Stomach (tissue), 4 donors: ENCODE measurements at regions not wholly inside any gene's neighbourhood (a gene's known extent, or its start where the extent isn't known, plus 50 kb on each side); places are given as distances from the start of the nearest gene placed in this dataset.
"Not testable (repeated sequence)": the region's sequence is repeated elsewhere in the genome, so short reads cannot be mapped to it uniquely, and the experiment has no call there.

Source experiments
- POLR2AphosphoS5 ChIP-seq, 3 donors: sonication (generic); formaldehyde crosslinking; IDR thresholded peaks; one replicate each; pipeline ENCODE4 v1.6.1; 2016; ENCODE audit warnings: antibody characterized with exemption in 3 of 3
- TF ChIP-seq, protein P1 (sequence below), 7 experiments: fragments of 450-650 bp in 4 of 7; fragments of 200-600 bp in 3 of 7; sonication (generic) in 3 of 7; IDR thresholded peaks; one replicate each; pipeline ENCODE4 v1.5.1; 2016 to 2019; ENCODE audit warnings: antibody characterized with exemption in 7 of 7, control low read depth in 2 of 7, mild to moderate bottlenecking in 1 of 7

DNA sequence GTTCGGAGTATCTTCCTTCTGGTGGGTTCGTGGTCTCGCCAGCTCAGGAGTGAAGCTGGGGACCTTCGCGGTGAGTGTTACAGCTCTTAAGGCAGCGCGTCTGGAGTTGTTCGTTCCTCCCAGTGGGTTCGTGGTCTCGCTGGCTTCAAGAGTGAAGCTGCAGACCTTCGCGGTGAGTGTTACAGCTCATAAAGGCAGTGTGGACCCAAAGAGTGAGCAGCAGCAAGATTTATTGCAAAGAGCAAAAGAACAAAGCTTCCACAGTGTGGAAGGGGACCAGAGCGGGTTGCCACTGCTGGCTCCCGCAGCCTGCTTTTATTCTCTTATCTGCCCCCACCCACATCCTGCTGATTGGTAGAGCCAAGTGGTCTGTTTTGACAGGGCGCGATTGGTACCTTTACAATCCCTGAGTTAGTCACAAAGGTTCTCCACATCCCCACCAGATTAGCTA is 260.2 kb upstream of the BTG1 start:
- TF ChIP-seq, protein P1, sequence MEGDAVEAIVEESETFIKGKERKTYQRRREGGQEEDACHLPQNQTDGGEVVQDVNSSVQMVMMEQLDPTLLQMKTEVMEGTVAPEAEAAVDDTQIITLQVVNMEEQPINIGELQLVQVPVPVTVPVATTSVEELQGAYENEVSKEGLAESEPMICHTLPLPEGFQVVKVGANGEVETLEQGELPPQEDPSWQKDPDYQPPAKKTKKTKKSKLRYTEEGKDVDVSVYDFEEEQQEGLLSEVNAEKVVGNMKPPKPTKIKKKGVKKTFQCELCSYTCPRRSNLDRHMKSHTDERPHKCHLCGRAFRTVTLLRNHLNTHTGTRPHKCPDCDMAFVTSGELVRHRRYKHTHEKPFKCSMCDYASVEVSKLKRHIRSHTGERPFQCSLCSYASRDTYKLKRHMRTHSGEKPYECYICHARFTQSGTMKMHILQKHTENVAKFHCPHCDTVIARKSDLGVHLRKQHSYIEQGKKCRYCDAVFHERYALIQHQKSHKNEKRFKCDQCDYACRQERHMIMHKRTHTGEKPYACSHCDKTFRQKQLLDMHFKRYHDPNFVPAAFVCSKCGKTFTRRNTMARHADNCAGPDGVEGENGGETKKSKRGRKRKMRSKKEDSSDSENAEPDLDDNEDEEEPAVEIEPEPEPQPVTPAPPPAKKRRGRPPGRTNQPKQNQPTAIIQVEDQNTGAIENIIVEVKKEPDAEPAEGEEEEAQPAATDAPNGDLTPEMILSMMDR (IDR thresholded peaks at IDR 0.05) = not testable (repeated sequence)
- TF ChIP-seq POLR2AphosphoS5 (IDR thresholded peaks at IDR 0.05) = peak in 1 of 3 donors; percentile 26
